GM19395 (cell line): ENCODE measurements at regions not wholly inside any gene's neighbourhood (a gene's known extent, or its start where the extent isn't known, plus 50 kb on each side); places are given as distances from the start of the nearest gene placed in this dataset.

Experiments used
- ATAC-seq: cut with Tn5 transposase; IDR thresholded peaks from one replicate; pipeline ENCODE4 v1.9.1; 2021; ENCODE audit warnings: mild to moderate bottlenecking, moderate library complexity; ENCODE audit not compliant: unreplicated experiment

- ATAC-seq, result no peak
Observed at GRCh38 chr2:104040771-104041170, 813.1 kb upstream of the POU3F3 start.

- no peak for ATAC-seq
Observed at GRCh38 chr2:104041351-104041750, 812.6 kb upstream of the POU3F3 start.

DNA sequence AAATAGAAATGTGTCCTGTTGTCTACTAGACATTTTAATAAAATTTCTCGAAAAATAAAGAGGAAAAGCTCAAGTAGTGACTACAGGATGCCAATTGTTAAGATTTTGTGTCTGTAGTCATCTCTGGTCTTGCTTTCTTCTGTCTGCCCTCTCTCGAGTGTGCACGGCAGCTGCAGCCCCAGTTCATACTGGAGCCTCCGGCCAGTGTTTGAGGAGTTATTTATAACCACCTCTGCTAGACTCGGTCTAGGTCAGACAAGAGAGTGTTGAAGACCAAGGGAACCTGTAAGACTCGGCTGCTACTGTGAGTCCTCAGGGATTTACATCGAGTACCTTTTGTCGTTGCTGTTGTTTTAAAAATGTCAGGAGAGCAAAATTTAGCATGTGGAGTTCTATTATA, 810.1 kb upstream of the POU3F3 start:
- ATAC-seq, result no peak

DNA sequence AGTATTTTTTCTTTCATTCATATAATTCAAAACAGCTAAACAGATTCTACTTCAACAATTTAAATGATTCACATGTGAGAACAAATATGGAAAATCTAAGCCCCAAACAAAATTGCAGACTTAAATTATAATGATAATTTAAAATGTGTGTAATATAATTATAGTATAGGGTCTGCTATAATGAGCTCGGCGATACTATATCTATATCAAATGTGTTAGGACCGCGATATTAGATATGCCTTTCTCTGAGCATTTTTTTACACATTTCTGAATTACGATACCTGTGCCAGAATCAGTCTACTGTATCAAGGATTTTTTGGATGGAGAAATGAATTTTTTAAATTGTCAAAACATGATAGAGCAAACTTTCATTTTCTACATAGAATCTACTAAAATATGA, 808.8 kb upstream of the POU3F3 start:
- no peak for ATAC-seq

- no peak for ATAC-seq
Observed at GRCh38 chr2:104046466-104046865, 807.4 kb upstream of the POU3F3 start.

DNA sequence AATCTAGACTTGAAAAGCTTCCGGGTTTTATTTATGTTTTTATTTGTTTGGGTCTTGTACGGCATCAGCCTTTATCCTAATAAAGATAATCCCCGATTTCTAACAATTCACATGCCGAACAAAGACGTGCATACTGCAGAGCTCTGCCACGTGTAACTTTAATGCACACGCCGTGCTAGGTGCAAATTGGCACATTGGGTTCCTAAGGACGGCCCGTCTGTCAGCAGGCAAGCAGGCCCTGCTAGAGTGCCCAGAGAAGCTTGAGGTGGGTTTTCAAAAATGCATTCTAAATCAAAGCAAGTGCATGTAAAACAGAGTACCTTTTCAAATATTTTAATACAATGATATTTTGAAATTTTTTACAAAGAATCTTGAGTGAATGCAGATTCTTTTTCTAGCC, 806.4 kb upstream of the POU3F3 start:
- ATAC-seq, result no peak

- no peak for ATAC-seq
Observed at GRCh38 chr2:104049438-104049837, 804.5 kb upstream of the POU3F3 start.

DNA sequence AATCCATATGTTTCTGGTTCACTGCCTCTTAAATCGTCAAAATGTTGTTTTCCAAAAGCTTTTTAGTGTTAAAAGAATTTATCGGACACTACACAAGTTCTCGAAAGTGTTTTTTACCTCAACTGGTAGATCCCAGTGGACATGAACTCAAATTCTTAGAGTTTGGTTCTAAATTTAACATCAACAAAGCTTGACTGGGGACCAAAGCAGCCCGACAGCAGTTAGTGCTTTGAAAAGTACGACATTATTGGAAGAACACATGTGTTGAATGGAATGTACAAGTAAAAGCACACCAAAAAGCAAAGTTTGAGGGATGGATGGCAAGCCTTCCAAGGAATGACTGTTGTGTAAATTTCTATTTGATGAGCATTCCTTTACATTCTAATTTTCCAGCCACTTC, 803.9 kb upstream of the POU3F3 start:
- no peak for ATAC-seq

DNA sequence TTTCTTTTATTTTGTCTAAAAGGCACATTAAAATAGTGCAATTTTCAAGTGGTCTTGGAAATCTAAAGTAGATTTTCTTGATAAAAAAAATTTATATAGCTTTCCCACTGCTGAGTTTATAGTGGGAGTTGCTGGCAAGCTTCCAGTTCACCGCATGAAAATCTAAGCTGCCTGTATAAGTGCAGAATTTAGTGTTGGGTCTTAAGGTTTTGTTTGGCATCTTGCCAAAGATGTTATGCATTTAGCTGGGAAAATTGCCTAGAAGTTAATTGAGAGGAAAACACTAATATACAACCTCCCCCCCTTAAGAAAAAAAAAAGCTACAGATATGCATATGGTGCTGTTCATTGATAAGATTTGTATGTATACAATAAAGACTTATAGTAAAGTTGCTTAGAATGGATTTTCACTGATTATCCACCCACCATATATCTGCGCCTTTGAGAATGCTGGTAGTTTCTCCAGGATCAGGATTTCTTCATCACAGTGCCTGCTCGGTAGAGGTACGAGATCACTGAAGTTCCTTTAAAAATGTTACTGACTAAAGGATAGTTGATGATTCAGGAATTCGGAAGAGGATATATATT, 803.2 kb upstream of the POU3F3 start:
- no peak for ATAC-seq

DNA sequence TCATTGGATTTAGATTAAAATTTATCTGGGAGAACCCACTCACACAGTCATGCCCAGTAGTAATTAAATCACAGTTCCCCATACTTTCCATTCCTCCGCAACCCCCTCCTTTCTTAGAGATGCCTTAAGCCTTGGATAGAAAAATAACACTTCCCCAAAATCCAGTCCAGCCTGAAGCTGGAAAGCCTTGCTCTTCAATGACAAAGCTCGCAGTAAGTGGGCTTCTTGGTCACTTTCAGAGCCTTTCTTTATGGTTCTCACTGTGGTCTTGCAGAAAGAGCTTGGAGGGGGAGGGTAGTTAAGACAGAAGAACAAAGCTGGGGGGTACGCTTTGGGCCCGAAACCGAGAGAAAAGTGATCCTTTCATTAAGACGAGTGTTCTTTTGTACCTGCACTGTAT, 802.1 kb upstream of the POU3F3 start:
- ATAC-seq, result no peak

DNA sequence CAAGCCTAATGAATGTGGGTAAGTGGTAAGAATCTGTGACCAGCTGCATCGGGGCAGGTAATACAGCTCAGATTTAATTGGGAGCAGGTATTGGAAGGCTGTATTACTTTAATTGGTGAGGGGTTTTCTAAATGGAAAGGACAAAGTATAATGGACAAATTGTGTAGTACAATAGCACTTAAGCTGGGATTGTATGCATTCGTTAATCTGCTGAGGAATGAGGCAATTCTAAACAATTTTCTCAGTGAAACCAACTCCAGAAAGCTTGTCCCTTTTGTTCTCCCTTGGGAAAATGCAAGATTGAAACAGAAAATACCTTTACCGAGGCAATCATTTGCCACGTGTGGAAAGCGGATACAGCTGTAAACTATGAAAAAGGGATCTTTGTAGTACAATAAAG, 801.6 kb upstream of the POU3F3 start:
- no peak for ATAC-seq

GRCh38 chr2:104056451-104056850, 797.5 kb upstream of the POU3F3 start:
- no peak for ATAC-seq

DNA sequence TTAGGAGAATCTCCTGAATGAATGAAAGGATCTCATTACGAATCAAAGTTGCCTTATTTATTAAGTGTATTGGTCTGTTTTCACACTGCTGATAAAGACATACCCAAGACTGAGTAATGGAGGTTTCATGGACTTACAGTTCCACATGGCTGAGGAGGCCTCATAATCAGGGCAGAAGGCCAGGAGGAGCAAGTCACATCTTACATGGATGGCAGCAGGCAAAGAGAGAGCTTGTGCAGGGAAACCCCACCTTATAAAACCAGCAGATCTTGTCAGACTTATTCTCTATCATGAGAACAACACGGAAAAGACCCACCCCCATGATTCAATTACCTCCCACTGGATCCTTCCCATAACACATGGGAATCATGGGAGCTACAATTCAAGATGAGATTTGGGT, 785.2 kb upstream of the POU3F3 start:
- no peak for ATAC-seq

GRCh38 chr2:104077573-104077972, 776.3 kb upstream of the POU3F3 start:
- ATAC-seq, result no peak

DNA sequence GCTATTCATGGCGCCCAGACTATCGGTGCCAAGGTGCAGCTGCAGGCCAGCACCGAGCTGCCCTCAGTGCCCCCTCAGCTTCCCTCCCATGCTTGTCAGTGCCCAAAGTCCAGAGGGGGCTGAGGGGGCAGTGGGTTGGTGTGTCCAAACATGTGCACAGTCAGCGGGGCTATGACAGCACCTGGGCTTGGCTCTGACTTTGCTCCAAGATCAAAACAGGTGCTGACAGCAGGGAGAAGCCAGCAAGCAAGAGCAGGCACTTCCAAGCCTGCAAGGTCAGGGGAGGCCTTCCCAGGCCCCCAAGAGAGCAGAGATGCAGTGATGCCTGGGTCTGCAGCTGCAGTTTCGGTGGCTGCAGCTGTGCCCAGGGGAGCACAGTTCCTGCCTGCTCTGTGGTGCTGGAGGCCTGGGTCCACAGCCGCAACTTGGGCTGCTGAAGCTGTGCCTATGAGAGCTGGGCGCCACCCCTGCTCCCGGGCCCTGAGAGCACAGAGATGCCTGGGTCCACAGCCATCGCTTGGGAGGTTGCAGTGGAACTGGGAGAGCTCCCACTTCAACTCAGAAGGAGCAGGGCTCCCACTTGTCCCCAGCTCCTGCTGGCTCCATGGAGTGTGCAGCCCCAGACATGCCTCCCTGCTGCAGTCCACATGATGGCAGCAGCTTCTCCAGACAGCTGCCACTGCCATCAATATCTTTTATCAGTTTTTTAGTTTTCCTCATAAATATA, 775.3 kb upstream of the POU3F3 start:
- no peak for ATAC-seq

DNA sequence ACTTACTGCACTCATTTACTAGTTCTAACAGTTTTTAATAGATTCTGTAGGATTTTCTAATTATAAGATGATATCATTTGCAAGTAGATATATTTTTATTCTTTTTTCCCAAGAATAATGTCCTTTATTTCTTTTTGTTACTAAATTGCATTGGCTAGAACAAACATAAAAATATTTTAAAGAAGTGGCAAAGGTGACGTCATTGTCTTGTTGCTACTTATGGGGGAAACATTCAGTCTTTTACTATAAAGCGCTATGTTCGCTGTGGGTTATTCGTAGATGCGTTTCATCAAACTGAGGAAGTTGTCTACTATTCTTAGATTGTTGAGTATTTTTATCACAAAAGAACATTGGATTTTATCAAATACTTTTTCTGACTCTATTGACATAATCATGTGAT, 765.2 kb upstream of the POU3F3 start:
- ATAC-seq, result no peak

- ATAC-seq, result no peak
Observed at GRCh38 chr2:104090407-104090806, 763.5 kb upstream of the POU3F3 start.

DNA sequence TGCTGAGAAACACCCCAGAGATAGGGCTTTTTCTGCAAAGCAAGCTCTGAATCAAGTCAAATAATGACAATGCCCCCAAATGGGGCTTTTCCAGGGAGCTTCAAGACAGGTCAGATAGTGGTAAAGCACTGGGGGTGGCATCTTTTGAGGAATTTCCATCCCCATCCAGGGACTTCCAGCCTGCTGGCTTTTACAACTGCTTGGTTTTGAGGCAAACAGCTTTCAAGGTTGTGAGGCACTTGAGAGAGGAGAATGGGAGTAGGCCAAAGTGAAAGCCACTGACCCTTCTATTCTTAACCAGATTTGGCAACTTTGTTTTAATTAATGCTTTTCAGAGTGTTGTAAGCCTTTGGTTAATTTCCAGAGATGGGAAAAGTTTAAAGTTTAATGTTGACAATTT, 762.0 kb upstream of the POU3F3 start:
- no peak for ATAC-seq

DNA sequence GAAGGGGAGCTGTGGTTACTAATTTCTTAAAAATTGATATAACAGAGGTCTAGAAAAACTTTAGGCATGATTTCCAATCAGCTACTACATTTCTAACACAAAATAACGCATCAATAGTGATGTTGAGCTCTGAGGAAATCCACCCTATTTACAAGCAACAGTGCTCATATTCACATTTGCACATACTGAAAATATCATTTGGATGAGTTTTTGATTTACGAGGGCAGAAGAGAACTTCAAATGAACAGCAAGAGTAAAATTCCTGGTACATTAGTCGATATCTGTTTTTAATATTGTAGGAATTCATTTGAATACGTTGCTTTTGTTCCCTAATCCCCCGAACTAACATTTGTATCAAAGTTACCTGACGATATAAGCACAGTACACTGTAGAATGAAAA, 761.0 kb upstream of the POU3F3 start:
- no peak for ATAC-seq

DNA sequence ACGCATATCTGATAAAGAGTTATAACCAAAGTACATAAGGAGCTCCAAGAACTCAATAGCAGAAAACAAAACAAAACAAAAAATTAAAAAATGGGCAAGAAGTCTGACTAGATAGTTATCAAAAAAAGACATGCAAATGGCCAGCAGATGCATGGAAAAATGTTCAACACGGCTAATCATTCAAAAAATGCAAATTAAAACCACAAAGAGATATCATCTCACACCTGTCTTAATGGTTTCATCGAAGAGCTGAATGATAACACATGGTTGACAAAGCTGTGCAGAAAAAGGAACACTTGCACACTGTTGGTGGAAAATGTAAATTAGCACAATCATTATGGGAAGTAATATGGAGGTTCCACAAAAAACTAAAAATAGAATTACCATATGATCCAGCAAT, 751.3 kb upstream of the POU3F3 start:
- no peak for ATAC-seq

- no peak for ATAC-seq
Observed at GRCh38 chr2:104109356-104109755, 744.6 kb upstream of the POU3F3 start.

GRCh38 chr2:104118889-104119288, 735.0 kb upstream of the POU3F3 start:
- no peak for ATAC-seq

- no peak for ATAC-seq
Observed at GRCh38 chr2:104120171-104120570, 733.7 kb upstream of the POU3F3 start.
